Esophagus (tissue), 2 donors: ENCODE measurements at regions not wholly inside any gene's neighbourhood (a gene's known extent, or its start where the extent isn't known, plus 50 kb on each side); places are given as distances from the start of the nearest gene placed in this dataset.

ENCODE experiments used
- H3K27ac ChIP-seq, 2 donors: one replicate each; pipeline ENCODE4 v1.5.1; 2013; ENCODE audit warnings: low read depth in 2 of 2, mild to moderate bottlenecking in 2 of 2, inconsistent platforms in 1 of 2, low read length in 1 of 2, moderate library complexity in 1 of 2
- H3K27me3 ChIP-seq, 2 donors: one replicate each; pipeline ENCODE4 v1.6.1; 2013; ENCODE audit warnings: low read length in 2 of 2, control low read depth in 1 of 2, mild to moderate bottlenecking in 1 of 2; ENCODE audit not compliant: insufficient read depth in 2 of 2, control insufficient read depth in 1 of 2
- H3K36me3 ChIP-seq, 2 donors: one replicate each; pipeline ENCODE4 v1.6.1; 2013; ENCODE audit warnings: low read length in 1 of 2; ENCODE audit not compliant: control insufficient read depth in 2 of 2, insufficient read depth in 2 of 2
- H3K4me1 ChIP-seq, 2 donors: one replicate each; pipeline ENCODE4 v1.6.1; 2013; ENCODE audit warnings: low read length in 1 of 2; ENCODE audit not compliant: control insufficient read depth in 2 of 2, insufficient read depth in 2 of 2
- H3K4me3 ChIP-seq, 2 donors: one replicate each; pipeline ENCODE4 v1.5.1; 2013; ENCODE audit warnings: low read length in 2 of 2, mild to moderate bottlenecking in 2 of 2, low read depth in 1 of 2, moderate library complexity in 1 of 2
- H3K9me3 ChIP-seq, 2 donors: one replicate each; pipeline ENCODE4 v1.6.1; 2013; ENCODE audit warnings: mild to moderate bottlenecking in 2 of 2, low read depth in 1 of 2, low read length in 1 of 2, moderate library complexity in 1 of 2; ENCODE audit not compliant: control insufficient read depth in 2 of 2, insufficient read depth in 1 of 2
- WGBS, 2 donors: extraction: QIAGEN DNeasy Blood & Tissue Kit; methylation state at CpG; one replicate each; pipeline ENCODE4 v1.1.7; 2013; 5-methylcytosine and 5-hydroxymethylcytosine counted together
- donor health status: healthy with polysubstance abuse.
- donor health status: Bipolar disorder and iron deficiency.

DNA sequence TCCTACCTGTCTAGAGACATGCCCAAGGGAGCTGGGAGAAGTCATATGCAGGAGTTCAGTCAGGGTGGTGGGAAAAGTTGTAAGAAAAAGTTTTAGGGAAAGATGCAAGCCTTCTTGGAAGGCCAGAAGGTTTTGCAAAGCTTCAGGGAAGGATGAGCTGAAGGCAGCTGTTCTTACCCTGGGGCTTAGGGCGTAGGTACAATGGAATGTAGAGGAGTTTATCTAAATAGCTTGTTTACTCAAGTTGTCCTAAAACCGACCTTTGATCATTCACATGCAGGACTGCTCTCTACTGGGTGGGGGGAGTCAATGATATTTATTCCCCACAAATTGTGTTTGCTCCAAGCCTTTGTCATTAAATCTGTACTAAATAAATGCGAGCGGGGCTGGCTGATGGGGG, 277.0 kb downstream of the CRPPA start:
- H3K4me1 ChIP-seq, result no peaks in the 10 kb centered on the region
- H3K9me3 ChIP-seq, result peaks cover 2% of the 10 kb centered on the region in 2 donors
- no peaks in the 10 kb centered on the region for H3K36me3 ChIP-seq
- no peak overlapping the region for H3K27ac ChIP-seq
- no peak overlapping the region for H3K4me3 ChIP-seq
- WGBS, 2 donors, result 88% methylated on average over 4 of the region's 4 CpGs
- H3K27me3 ChIP-seq, result no peaks in the 10 kb centered on the region

DNA sequence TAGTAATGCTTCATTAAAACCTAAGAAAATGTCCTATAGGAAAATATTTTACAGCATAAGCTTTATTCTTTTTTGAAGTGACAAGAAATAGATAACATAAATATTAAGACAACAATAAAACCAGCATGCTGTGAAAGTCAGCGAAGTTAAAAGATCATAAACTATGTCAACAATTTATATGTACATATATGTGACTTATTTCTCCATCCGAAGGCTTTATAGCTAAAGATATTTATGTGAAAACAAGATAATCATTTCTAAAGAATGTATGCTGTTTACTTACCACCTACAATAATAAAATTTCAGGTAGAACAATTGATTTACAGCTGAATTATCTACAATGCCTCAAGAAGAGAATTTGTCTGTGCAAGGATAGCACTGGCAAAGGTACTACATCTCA, 283.4 kb downstream of the CRPPA start:
- H3K4me1 ChIP-seq, result no peaks in the 10 kb centered on the region
- no peaks in the 10 kb centered on the region for H3K27me3 ChIP-seq
- H3K36me3 ChIP-seq, result no peaks in the 10 kb centered on the region
- WGBS, 2 donors, result 76 to 78% methylated on average over 2 of the region's 2 CpGs
- H3K9me3 ChIP-seq, result no peaks in the 10 kb centered on the region
- H3K4me3 ChIP-seq, result no peak overlapping the region
- no peak overlapping the region for H3K27ac ChIP-seq

DNA sequence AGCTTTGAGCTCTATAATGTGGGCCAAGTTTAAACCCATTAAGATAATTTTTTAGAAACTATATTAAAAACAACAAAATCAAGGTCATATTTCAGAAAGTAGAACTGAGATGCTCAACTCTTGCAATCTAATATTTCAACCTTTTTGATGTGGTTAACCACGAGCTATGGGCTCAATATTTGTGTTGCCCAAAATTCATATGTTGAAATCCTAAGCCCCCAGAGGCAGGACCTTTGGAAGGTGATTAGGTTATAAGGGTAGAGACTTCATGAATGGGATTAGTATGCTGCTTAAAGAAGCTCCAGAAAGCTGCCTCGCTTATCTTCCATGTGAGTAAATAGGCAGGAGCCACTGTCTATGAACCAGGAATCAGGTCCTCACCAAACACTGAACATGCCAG, 284.4 kb downstream of the CRPPA start:
- WGBS, 2 donors, result 64 to 71% methylated on average over 2 of the region's 2 CpGs

DNA sequence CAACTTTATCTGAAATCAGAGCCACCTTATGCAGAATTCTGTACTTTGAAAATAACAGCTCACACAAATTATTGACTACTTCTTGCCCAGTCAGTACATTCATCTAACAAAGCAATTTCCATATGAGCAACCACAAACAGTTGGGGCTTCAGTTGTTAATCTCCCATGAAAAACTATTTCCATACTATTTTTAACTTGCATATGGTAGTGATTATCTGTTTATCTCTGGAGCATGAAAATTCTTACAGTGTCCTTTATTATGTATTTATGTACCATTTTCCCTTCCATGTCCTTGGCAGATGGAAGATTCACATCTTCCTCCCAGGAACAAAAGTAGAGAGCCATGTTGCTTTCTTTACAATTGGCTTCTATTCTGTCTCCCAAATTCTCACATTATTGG, 285.7 kb downstream of the CRPPA start:
- Histone ChIP-seq H3K27ac (no peak overlapping the region), H3K4me1 (no peaks in the 10 kb centered on the region), H3K36me3 (no peaks in the 10 kb centered on the region), H3K9me3 (no peaks in the 10 kb centered on the region), H3K4me3 (no peak overlapping the region), H3K27me3 (no peaks in the 10 kb centered on the region)

More for the DNA sequence above, 284.4 kb downstream of the CRPPA start:
- H3K4me3 ChIP-seq, result no peak overlapping the region
- no peak overlapping the region for H3K27ac ChIP-seq
- H3K4me1 ChIP-seq, result no peaks in the 10 kb centered on the region
- H3K27me3 ChIP-seq, result no peaks in the 10 kb centered on the region
- H3K9me3 ChIP-seq, result no peaks in the 10 kb centered on the region
- no peaks in the 10 kb centered on the region for H3K36me3 ChIP-seq

DNA sequence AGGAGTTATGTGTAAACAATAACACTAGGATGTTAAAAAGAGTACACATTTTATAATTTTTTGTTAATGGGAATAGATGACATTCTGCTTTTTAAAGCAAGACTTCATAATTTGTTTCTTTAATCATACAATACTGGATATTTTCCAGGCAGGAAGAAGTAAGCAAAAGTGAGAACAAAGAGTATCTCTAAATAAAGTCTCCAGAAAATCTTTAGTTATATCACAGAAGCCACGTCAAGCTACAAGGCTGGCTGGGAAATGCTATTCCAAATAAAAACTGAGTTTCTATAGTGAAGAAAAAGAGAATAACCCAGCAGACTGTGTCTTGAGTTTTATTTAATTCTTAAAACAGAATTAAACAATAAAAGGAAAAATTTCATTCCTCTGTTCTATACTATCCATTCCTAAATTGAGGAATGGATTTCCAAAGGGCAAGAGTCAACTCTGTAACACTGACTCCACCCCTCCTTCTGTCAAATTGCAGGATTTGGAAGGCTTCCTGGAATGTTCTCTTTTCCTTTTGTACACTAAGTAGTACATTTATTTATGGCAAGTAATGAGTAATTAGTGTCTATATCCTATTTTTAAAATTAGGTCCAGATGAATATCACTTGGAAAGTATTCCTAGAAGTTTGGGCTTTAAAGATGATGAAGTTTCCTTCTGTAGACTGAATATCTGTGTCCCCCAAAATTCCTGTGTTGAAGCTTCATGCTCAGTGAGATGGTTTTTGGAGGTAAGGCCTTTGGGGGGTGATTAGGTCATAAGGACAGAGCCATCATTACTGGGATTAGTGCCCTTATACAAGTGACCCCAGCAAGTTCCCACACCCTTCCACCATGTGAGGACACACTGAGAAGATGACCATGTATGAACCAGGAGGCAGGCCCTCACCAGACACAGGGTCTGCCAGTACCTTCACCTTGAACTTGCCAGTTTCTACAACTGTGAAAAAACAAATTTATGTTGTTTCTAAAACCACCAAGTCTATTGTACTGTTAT, 290.9 kb downstream of the CRPPA start:
- Histone ChIP-seq H3K4me1 (no peaks in the 10 kb centered on the region), H3K36me3 (no peaks in the 10 kb centered on the region), H3K4me3 (no peak overlapping the region), H3K27ac (no peak overlapping the region), H3K9me3 (no peaks in the 10 kb centered on the region), H3K27me3 (no peaks in the 10 kb centered on the region)
- 39 to 42% methylated on average over 1 of the region's 1 CpG for WGBS, 2 donors

DNA sequence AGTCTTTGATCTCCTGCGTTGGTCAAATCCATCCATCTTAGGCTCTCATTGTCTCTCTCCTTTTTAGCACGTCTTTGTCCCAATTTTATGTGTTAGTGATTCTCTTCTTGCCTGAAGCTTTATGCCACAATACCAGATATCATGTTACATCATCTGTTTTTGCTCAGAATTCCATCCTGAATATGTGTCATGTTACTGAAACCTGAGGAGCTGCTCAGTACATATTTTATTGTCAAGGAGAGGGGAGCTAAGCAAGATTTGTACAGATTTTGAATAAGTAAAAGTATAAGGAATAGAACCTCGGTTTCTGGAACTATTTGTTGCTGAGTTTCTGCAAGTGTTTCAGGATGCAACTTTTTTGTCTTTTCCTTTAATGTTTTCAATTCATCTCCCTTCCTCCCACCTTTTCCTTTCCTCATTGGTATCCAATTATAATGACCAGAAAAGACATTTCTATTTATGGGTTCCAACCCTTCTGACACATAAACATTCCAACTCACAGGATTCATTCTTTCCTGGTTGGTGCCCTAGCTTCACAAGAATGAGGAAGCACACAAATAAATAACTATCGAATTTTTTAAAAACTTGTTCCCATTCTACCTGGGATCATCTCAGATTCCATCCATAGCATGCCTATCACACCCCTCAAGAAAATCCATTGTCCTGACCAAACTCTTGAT, 291.8 kb downstream of the CRPPA start:
- Histone ChIP-seq H3K9me3 (no peaks in the 10 kb centered on the region), H3K27me3 (no peaks in the 10 kb centered on the region), H3K36me3 (no peaks in the 10 kb centered on the region), H3K27ac (no peak overlapping the region), H3K4me3 (no peak overlapping the region), H3K4me1 (no peaks in the 10 kb centered on the region)
- WGBS, 2 donors, result 47 to 60% methylated on average over 4 of the region's 4 CpGs

DNA sequence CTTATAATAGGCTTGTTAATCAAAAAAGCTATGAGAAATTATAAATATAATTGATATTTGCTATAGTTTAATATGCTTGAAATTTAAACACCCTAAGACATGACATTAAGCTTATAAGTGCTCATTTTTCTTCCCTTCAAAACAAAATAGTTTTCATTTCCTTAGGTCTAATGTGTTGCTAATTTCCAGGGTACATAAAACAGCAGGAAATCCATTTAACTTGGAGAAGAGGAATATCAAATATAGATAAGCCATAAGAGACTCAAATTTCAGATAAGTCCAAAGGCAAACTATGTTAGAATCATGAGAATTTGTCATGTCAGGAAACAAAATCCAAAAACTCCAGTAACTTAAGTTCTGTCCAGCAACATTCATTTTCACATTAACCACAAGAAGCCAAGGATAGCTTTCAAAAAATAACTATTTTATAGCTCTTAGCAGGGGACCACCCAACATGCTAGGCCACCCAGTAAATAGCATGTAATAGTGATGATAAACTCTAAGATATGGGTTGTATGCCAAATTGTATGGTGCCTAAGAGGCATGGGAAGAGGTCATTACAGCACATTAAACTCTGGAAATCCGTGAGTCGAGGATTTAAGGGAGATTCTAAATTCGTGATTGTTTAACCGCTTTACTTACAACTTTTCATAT, 298.1 kb downstream of the CRPPA start:
- H3K36me3 ChIP-seq, result no peaks in the 10 kb centered on the region
- no peak overlapping the region for H3K4me3 ChIP-seq
- H3K9me3 ChIP-seq, result no peaks in the 10 kb centered on the region
- H3K4me1 ChIP-seq, result no peaks in the 10 kb centered on the region
- no peaks in the 10 kb centered on the region for H3K27me3 ChIP-seq
- WGBS, 2 donors, result 89 to 95% methylated on average over 4 of the region's 4 CpGs
- H3K27ac ChIP-seq, result no peak overlapping the region

DNA sequence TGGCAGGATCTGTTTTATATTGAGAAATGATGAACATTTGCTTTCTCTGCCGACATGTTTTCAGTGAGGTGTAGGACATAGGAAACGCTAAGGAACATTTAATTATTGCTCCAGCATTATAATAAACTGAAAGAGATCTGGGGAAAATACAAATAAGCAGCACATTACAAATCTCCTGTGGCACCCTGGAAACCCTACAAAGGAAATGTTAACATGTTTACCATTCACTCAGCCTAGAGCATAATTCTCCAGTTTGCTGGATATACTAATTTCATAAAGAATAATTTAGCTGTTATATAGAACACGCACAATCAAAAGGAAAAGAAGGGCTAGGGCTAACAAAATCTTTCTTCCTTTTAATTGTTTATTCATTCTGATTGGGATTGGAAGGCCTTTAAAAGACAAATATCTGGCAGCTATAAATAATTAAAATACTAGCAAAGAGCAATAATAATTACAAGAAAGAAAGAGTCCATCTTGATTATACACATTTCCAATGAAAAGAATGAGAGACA, 299.4 kb downstream of the CRPPA start:
- Histone ChIP-seq H3K9me3 (no peaks in the 10 kb centered on the region), H3K27me3 (no peaks in the 10 kb centered on the region), H3K4me1 (no peaks in the 10 kb centered on the region), H3K4me3 (no peak overlapping the region), H3K27ac (no peak overlapping the region), H3K36me3 (no peaks in the 10 kb centered on the region)
- 70 to 92% methylated on average over 3 of the region's 3 CpGs for WGBS, 2 donors

DNA sequence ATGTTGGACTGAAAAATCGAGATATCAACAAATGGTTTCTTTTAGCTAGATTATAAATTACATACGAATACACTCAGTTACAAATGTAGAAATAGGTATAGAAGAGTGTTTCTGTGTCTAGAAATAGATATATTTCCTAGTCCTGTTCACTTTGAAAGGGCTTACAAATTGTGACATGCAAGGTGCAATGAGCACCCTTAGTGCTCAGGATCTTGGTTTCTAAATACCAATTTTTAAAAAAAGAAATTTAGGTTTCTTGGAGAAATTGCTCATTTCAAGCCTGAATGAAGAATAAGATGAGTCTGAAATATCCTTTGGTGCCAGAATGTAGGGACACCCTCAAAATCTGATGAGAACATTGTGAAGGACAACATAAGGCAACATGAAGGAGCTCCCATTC, 306.0 kb downstream of the CRPPA start:
- Histone ChIP-seq H3K36me3 (no peaks in the 10 kb centered on the region), H3K9me3 (no peaks in the 10 kb centered on the region), H3K27ac (no peak overlapping the region), H3K4me1 (no peaks in the 10 kb centered on the region), H3K4me3 (no peak overlapping the region), H3K27me3 (no peaks in the 10 kb centered on the region)
- WGBS, 2 donors, result 86 to 88% methylated on average over 2 of the region's 2 CpGs
